Kidney (tissue), 13 donors: ENCODE measurements at regions not wholly inside any gene's neighbourhood (a gene's known extent, or its start where the extent isn't known, plus 50 kb on each side); places are given as distances from the start of the nearest gene placed in this dataset.

Experiments
- DNase-seq, 5 donors: peaks; one replicate each; pipeline ENCODE4 v3.0.0-alpha.2; 2013 to 2020
- FAIRE-seq: peaks from 2 replicates; lab custom pipeline; 2012; peaks lifted over from hg19 to GRCh38; lab: Jason Lieb, UNC
- H3K27ac ChIP-seq, 2 donors: one replicate each; pipeline ENCODE4 v1.7.0; 2013; ENCODE audit warnings: low read depth in 2 of 2, low read length in 2 of 2, inconsistent platforms in 1 of 2
- H3K27me3 ChIP-seq: one replicate; pipeline ENCODE4 v1.7.1; 2013; ENCODE audit warnings: low read length, inconsistent platforms; ENCODE audit not compliant: control insufficient read depth, insufficient read depth
- H3K36me3 ChIP-seq, 3 donors: one replicate each; pipeline versions ENCODE4 v1.7.0 to v1.7.1; 2013; ENCODE audit warnings: low read length in 3 of 3, control low read depth in 1 of 3, inconsistent platforms in 1 of 3; ENCODE audit not compliant: insufficient read depth in 3 of 3, control insufficient read depth in 2 of 3
- H3K4me1 ChIP-seq, 3 donors: one replicate each; pipeline versions ENCODE4 v1.7.0 to v1.7.1; 2013; ENCODE audit warnings: low read length in 3 of 3, inconsistent platforms in 1 of 3, low read depth in 1 of 3; ENCODE audit not compliant: control insufficient read depth in 2 of 3, insufficient read depth in 2 of 3
- H3K4me3 ChIP-seq, 3 donors: one replicate each; pipeline versions ENCODE4 v1.7.0 to v1.8.1; 2013; ENCODE audit warnings: low read length in 3 of 3, control low read depth in 1 of 3, inconsistent platforms in 1 of 3
- H3K9ac ChIP-seq, 3 donors: one replicate each; pipeline versions ENCODE4 v1.7.0 to v1.7.1; 2013; ENCODE audit warnings: low read length in 3 of 3, control low read depth in 1 of 3, inconsistent platforms in 1 of 3
- H3K9me3 ChIP-seq, 3 donors: one replicate each; pipeline versions ENCODE4 v1.7.0 to v1.7.1; 2013; ENCODE audit warnings: low read length in 3 of 3, control low read depth in 1 of 3, inconsistent platforms in 1 of 3; ENCODE audit not compliant: control insufficient read depth in 2 of 3, insufficient read depth in 1 of 3
- intact Hi-C: fragments of 100-400 bp; cut with DNase I; formaldehyde crosslinking; loops from one replicate; pipeline ENCODE4 v1.11.1; 2022
- TF ChIP-seq, protein P1 (sequence below): IDR thresholded peaks from 3 replicates; pipeline ENCODE4 v1.5.1; 2012; ENCODE audit warnings: mild to moderate bottlenecking, moderate library complexity, borderline replicate concordance; ENCODE audit not compliant: insufficient read depth; ENCODE audit errors: extremely low read depth
- donor health status: control.
- donor health status: control.
- donor health status: control.
- donor health status: control.
- donor health status: control.
- donor health status: DM: yes; HTN: yes; CAD: no.
- donor health status: Normal renal cell carcinoma (clear cell type).

DNA sequence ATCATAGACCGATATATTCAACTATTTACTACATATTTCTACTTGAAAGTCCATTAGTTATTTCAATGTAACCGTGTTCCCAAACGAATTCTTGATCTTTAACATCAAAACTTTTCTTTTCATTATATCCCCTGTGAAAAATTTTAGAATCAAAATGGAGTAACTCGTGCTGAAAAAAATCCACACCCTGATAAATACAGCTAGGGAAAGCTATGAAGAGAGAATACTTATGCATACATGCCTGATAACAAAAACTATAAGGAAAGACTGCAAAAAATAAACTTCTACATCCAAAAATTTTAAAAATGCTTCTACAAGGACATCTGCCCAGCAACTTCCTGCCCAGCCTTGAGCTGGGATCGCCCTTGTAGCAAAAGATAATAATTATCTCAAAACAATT, 2458.3 kb upstream of the PCDH20 start:
- no peak overlapping the region for H3K9ac ChIP-seq
- H3K27me3 ChIP-seq, result no peaks in the 10 kb centered on the region
- DNase-seq (no peak), FAIRE-seq (no peak)
- TF ChIP-seq, protein P1, sequence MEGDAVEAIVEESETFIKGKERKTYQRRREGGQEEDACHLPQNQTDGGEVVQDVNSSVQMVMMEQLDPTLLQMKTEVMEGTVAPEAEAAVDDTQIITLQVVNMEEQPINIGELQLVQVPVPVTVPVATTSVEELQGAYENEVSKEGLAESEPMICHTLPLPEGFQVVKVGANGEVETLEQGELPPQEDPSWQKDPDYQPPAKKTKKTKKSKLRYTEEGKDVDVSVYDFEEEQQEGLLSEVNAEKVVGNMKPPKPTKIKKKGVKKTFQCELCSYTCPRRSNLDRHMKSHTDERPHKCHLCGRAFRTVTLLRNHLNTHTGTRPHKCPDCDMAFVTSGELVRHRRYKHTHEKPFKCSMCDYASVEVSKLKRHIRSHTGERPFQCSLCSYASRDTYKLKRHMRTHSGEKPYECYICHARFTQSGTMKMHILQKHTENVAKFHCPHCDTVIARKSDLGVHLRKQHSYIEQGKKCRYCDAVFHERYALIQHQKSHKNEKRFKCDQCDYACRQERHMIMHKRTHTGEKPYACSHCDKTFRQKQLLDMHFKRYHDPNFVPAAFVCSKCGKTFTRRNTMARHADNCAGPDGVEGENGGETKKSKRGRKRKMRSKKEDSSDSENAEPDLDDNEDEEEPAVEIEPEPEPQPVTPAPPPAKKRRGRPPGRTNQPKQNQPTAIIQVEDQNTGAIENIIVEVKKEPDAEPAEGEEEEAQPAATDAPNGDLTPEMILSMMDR, result no peak
- no peak overlapping the region for H3K27ac ChIP-seq
- no peaks in the 10 kb centered on the region for H3K4me1 ChIP-seq
- no peaks in the 10 kb centered on the region for H3K36me3 ChIP-seq
- H3K4me3 ChIP-seq, result no peak overlapping the region
- intact Hi-C loops, result no loop called here
- no peaks in the 10 kb centered on the region for H3K9me3 ChIP-seq

- DNase-seq (no peak), FAIRE-seq (no peak)
- no peaks in the 10 kb centered on the region for H3K36me3 ChIP-seq
- no peaks in the 10 kb centered on the region for H3K9me3 ChIP-seq
- H3K4me1 ChIP-seq, result no peaks in the 10 kb centered on the region
- no peak overlapping the region for H3K4me3 ChIP-seq
- no peak overlapping the region for H3K27ac ChIP-seq
- no peaks in the 10 kb centered on the region for H3K27me3 ChIP-seq
- TF ChIP-seq, protein P1, result no peak
- H3K9ac ChIP-seq, result no peak overlapping the region
- intact Hi-C loops, result no loop called here
Measured at GRCh38 chr13:63864171-63864902, 2448.7 kb upstream of the PCDH20 start.

GRCh38 chr13:63855457-63856118, 2439.9 kb upstream of the PCDH20 start:
- H3K36me3 ChIP-seq, result no peaks in the 10 kb centered on the region
- H3K4me3 ChIP-seq, result no peak overlapping the region
- DNase-seq (no peak), FAIRE-seq (no peak)
- no peak overlapping the region for H3K9ac ChIP-seq
- H3K9me3 ChIP-seq, result no peaks in the 10 kb centered on the region
- intact Hi-C loops, result no loop called here
- no peaks in the 10 kb centered on the region for H3K27me3 ChIP-seq
- no peak overlapping the region for H3K27ac ChIP-seq
- H3K4me1 ChIP-seq, result no peaks in the 10 kb centered on the region
- TF ChIP-seq, protein P1, result no peak
